PC-3 (cell line): ENCODE measurements at regions not wholly inside any gene's neighbourhood (a gene's known extent, or its start where the extent isn't known, plus 50 kb on each side); places are given as distances from the start of the nearest gene placed in this dataset.

Experiments used
- EZH2 ChIP-seq: fragments of 300-600 bp; sonication (generic); IDR thresholded peaks from one replicate; pipeline ENCODE4 v1.6.1; 2017; ENCODE audit warnings: antibody characterized with exemption, mild to moderate bottlenecking, low read length; ENCODE audit not compliant: unreplicated experiment
- TF ChIP-seq, protein P1 (sequence below): fragments of 300-600 bp; sonication (generic); conservative IDR thresholded peaks from 2 replicates; pipeline ENCODE4 v1.5.1; 2017; ENCODE audit warnings: antibody characterized with exemption, low read depth, mild to moderate bottlenecking, low read length

DNA sequence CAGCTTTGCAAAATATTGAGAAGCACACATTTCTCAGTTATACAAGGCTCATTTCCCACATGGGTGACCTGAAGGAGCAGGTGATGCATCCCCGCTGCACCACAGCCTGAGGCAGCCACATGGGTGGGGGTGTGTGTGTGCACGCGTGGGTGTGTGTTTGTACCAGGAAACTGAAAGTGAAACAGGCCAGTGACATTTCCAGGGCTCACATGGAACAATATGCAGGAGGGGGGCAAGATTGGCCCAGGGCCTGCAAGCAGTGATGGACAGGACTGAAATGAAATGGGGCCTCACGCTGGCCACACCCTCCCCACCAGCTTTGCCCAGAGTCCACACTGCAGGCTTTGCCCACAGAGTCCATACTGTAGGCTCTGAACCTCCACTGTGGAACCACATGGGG lies 154.2 kb upstream of the PARP11 start:
- TF ChIP-seq, protein P1, sequence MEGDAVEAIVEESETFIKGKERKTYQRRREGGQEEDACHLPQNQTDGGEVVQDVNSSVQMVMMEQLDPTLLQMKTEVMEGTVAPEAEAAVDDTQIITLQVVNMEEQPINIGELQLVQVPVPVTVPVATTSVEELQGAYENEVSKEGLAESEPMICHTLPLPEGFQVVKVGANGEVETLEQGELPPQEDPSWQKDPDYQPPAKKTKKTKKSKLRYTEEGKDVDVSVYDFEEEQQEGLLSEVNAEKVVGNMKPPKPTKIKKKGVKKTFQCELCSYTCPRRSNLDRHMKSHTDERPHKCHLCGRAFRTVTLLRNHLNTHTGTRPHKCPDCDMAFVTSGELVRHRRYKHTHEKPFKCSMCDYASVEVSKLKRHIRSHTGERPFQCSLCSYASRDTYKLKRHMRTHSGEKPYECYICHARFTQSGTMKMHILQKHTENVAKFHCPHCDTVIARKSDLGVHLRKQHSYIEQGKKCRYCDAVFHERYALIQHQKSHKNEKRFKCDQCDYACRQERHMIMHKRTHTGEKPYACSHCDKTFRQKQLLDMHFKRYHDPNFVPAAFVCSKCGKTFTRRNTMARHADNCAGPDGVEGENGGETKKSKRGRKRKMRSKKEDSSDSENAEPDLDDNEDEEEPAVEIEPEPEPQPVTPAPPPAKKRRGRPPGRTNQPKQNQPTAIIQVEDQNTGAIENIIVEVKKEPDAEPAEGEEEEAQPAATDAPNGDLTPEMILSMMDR = no peak
- TF ChIP-seq EZH2 = no peak
